Spleen (tissue), 7 donors: ENCODE measurements at regions not wholly inside any gene's neighbourhood (a gene's known extent, or its start where the extent isn't known, plus 50 kb on each side); places are given as distances from the start of the nearest gene placed in this dataset.

Experiments
- CTCF ChIP-seq, 11 experiments: fragments of 200-600 bp in 7 of 11; fragments of 450-650 bp in 4 of 11; sonication (generic) in 4 of 11; IDR thresholded peaks in 8 of 11; conservative IDR thresholded peaks in 3 of 11; 1 replicate in 7 of 11; 2 replicates in 4 of 11; pipeline versions ENCODE4 v1.4.0 to v1.8.0; 2016 to 2021; ENCODE audit warnings: antibody characterized with exemption in 11 of 11, inconsistent platforms in 4 of 11, mild to moderate bottlenecking in 1 of 11
- POLR2A ChIP-seq, 3 donors: fragments of 450-650 bp; IDR thresholded peaks; one replicate each; pipeline ENCODE4 v1.5.1; 2017; ENCODE audit warnings: antibody characterized with exemption in 3 of 3, mild to moderate bottlenecking in 1 of 3
- POLR2AphosphoS5 ChIP-seq, 3 donors: sonication (generic); formaldehyde crosslinking; IDR thresholded peaks; one replicate each; pipeline ENCODE4 v1.5.1; 2017; ENCODE audit warnings: antibody characterized with exemption in 3 of 3
- donor health status: DM: no; HTN: no; CAD: no; lungs with moderate emphysema.
- donor health status: DM: no; HTN: no; CAD: no.
- donor health status: DM: no; HTN: no; CAD: no.

GRCh38 chr2:156933645-156934225 lies 323.8 kb upstream of the GALNT5 start:
- TF ChIP-seq CTCF (IDR thresholded peaks at IDR 0.05 in 8 of 11, conservative IDR thresholded peaks at IDR 0.05 in 3 of 11) = no peak
- TF ChIP-seq POLR2A (IDR thresholded peaks at IDR 0.05) = no peak
- TF ChIP-seq POLR2AphosphoS5 (IDR thresholded peaks at IDR 0.05) = no peak
